Adrenal gland (tissue), 9 donors: ENCODE measurements at regions not wholly inside any gene's neighbourhood (a gene's known extent, or its start where the extent isn't known, plus 50 kb on each side); places are given as distances from the start of the nearest gene placed in this dataset.

Experiments
- DNase-seq, 7 donors: peaks; one replicate each; pipeline ENCODE4 v3.0.0-alpha.2; 2019 to 2020
- H3K27ac ChIP-seq, 5 donors: fragments of 200-600 bp; sonication (generic) in 4 of 5; 1 replicate in 3 of 5; 2 replicates in 2 of 5; pipeline versions ENCODE4 v1.5.1 to v1.8.0; 2016 to 2020; ENCODE audit warnings: mild to moderate bottlenecking in 1 of 5
- H3K27me3 ChIP-seq: fragments of 200-600 bp; 2 replicates; pipeline ENCODE4 v1.8.0; 2021
- H3K36me3 ChIP-seq, 2 donors: fragments of 200-600 bp; replicated peaks in 1 of 2; 1 replicate in 1 of 2; 2 replicates in 1 of 2; pipeline versions ENCODE4 v1.5.1 to v1.8.0; 2018 to 2022
- H3K4me1 ChIP-seq, 2 donors: fragments of 200-600 bp; replicated peaks in 1 of 2; 1 replicate in 1 of 2; 2 replicates in 1 of 2; pipeline versions ENCODE4 v1.5.1 to v1.8.0; 2018 to 2021
- H3K4me3 ChIP-seq, 4 donors: fragments of 200-600 bp; sonication (generic) in 3 of 4; one replicate each; pipeline ENCODE4 v1.5.1; 2016 to 2018
- H3K9me3 ChIP-seq, 3 donors: fragments of 200-600 bp; sonication (generic) in 1 of 3; replicated peaks in 1 of 3; 1 replicate in 2 of 3; 2 replicates in 1 of 3; pipeline versions ENCODE4 v1.5.1 to v1.8.0; 2016 to 2021
- POLR2A ChIP-seq, 2 donors: fragments of 450-650 bp; IDR thresholded peaks; one replicate each; pipeline ENCODE4 v1.6.1; 2017; ENCODE audit warnings: antibody characterized with exemption in 2 of 2, mild to moderate bottlenecking in 2 of 2, moderate library complexity in 1 of 2
- WGBS, 4 donors: extraction: QIAGEN DNeasy Blood & Tissue Kit in 2 of 4; methylation state at CpG; one replicate each; pipeline versions ENCODE4 v1.1.5 to v1.1.7; 2013 to 2017; 5-methylcytosine and 5-hydroxymethylcytosine counted together
- intact Hi-C, 2 donors: fragments of 100-400 bp; cut with DNase I; formaldehyde crosslinking; loops; one replicate each; pipeline versions ENCODE4 v1.14.1 to v1.15.0; 2022 to 2023
- TF ChIP-seq, protein P1 (sequence below), 6 experiments: fragments of 450-650 bp in 4 of 6; fragments of 200-600 bp in 2 of 6; sonication (generic) in 1 of 6; IDR thresholded peaks; 1 replicate in 5 of 6; 2 replicates in 1 of 6; pipeline versions ENCODE4 v1.5.1 to v1.8.0; 2016 to 2021; ENCODE audit warnings: antibody characterized with exemption in 6 of 6, mild to moderate bottlenecking in 2 of 6, moderate library complexity in 1 of 6
- donor health status: healthy with polysubstance abuse.
- donor health status: Bipolar disorder and iron deficiency.
- donor health status: DM: yes; HTN: yes; CAD: no.
- donor health status: DM: no; HTN: no; CAD: no.
- donor health status: DM: no; HTN: no; CAD: no.

DNA sequence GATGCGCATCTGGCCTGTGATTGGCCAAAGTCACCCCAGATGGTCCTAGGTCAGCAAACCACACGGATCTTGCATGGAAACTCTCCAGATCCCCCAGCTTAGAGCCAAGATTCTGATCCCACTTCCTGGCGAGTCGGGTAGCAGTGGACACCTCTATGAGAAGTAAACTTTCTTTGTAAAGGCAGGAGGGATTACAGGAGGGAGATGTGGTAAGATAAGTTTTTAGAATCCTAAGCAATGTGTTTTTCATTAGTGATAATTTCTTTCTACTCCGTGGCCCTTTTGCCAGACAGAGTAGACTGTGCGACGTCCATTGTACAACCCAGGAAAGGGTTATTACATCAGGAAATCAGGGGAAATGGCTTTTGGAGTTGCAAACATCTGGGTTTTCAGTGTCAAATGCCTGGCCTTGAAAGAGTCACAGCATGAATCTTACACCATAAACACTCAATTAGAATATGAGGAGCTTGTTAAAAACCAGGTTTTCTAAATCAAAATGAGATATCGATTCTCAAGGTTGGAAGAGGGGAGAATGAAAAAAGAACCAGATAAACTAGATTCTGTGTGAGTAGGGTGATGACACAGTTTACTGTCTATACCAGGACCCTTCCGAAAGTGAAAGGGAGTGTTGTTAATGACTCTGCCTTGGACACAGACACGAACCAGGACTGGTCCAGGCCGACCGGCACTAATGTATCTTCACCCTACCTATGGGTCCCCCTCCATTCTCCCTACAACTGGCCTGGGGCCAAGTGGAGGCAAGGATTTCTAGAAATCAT lies 61.9 kb upstream of the WAC start:
- no peak for DNase-seq
- H3K27ac ChIP-seq: no peak overlapping the region
- no peaks in the 10 kb centered on the region for H3K36me3 ChIP-seq
- H3K4me3 ChIP-seq: no peak overlapping the region
- H3K27me3 ChIP-seq: no peaks in the 10 kb centered on the region
- intact Hi-C loops: no loop called here
- TF ChIP-seq, protein P1, sequence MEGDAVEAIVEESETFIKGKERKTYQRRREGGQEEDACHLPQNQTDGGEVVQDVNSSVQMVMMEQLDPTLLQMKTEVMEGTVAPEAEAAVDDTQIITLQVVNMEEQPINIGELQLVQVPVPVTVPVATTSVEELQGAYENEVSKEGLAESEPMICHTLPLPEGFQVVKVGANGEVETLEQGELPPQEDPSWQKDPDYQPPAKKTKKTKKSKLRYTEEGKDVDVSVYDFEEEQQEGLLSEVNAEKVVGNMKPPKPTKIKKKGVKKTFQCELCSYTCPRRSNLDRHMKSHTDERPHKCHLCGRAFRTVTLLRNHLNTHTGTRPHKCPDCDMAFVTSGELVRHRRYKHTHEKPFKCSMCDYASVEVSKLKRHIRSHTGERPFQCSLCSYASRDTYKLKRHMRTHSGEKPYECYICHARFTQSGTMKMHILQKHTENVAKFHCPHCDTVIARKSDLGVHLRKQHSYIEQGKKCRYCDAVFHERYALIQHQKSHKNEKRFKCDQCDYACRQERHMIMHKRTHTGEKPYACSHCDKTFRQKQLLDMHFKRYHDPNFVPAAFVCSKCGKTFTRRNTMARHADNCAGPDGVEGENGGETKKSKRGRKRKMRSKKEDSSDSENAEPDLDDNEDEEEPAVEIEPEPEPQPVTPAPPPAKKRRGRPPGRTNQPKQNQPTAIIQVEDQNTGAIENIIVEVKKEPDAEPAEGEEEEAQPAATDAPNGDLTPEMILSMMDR (IDR thresholded peaks at IDR 0.05): no peak
- TF ChIP-seq POLR2A (IDR thresholded peaks at IDR 0.05): no peak
- no peaks in the 10 kb centered on the region for H3K9me3 ChIP-seq
- H3K4me1 ChIP-seq: no peaks in the 10 kb centered on the region
- WGBS, 4 donors: 67 to 74% (median 68%) methylated on average over 12 of the region's 12 CpGs

- no peak for TF ChIP-seq POLR2A (IDR thresholded peaks at IDR 0.05)
- TF ChIP-seq, protein P1 (IDR thresholded peaks at IDR 0.05): no peak
- WGBS, 4 donors: 85 to 94% (median 91%) methylated on average over 5 to 6 of the region's 6 CpGs
- no peak overlapping the region for H3K27ac ChIP-seq
- no peak for DNase-seq
- H3K9me3 ChIP-seq: no peaks in the 10 kb centered on the region
- no peaks in the 10 kb centered on the region for H3K36me3 ChIP-seq
- intact Hi-C loops: no loop called here
- H3K4me1 ChIP-seq: no peaks in the 10 kb centered on the region
- no peak overlapping the region for H3K4me3 ChIP-seq
- H3K27me3 ChIP-seq: no peaks in the 10 kb centered on the region
These were observed 61.3 kb upstream of the WAC start for GRCh38 chr10:28471652-28472050.

GRCh38 chr10:28478646-28479045 lies 54.3 kb upstream of the WAC start:
- TF ChIP-seq, protein P1 (IDR thresholded peaks at IDR 0.05): no peak
- no peak for TF ChIP-seq POLR2A (IDR thresholded peaks at IDR 0.05)
- H3K9me3 ChIP-seq: no peaks in the 10 kb centered on the region
- intact Hi-C loops: no loop called here
- H3K27ac ChIP-seq: no peak overlapping the region
- H3K4me1 ChIP-seq: no peaks in the 10 kb centered on the region
- WGBS, 4 donors: 50 to 57% (median 50%) methylated on average over 1 of the region's 1 CpG
- H3K27me3 ChIP-seq: no peaks in the 10 kb centered on the region
- H3K4me3 ChIP-seq: no peak overlapping the region
- DNase-seq: no peak
- no peaks in the 10 kb centered on the region for H3K36me3 ChIP-seq

- Histone ChIP-seq H3K4me3 (no peak overlapping the region), H3K4me1 (no peaks in the 10 kb centered on the region), H3K27me3 (no peaks in the 10 kb centered on the region), H3K36me3 (no peaks in the 10 kb centered on the region), H3K27ac (no peak overlapping the region), H3K9me3 (no peaks in the 10 kb centered on the region)
- 25 to 48% (median 30%) methylated on average over 5 of the region's 5 CpGs for WGBS, 4 donors
- TF ChIP-seq POLR2A (IDR thresholded peaks at IDR 0.05): no peak
- TF ChIP-seq, protein P1 (IDR thresholded peaks at IDR 0.05): no peak
- intact Hi-C loops: no loop called here
- no peak for DNase-seq
These were observed 53.5 kb upstream of the WAC start for GRCh38 chr10:28479425-28479865.
